ENCODE measurements at regions not wholly inside any gene's neighbourhood (a gene's known extent, or its start where the extent isn't known, plus 50 kb on each side); places are given as distances from the start of the nearest gene placed in this dataset.
"Not testable (repeated sequence)": the region's sequence is repeated elsewhere in the genome, so short reads cannot be mapped to it uniquely, and the experiment has no call there.

- DNase-seq (ENCODE audit: low read depth in 2 of 2): peak in 1 of 2 donors; percentile 62
Measured at GRCh38 chr2:215799194-215799593, 214.2 kb downstream of the MREG start.

GRCh38 chr2:215797676-215798075, 215.7 kb downstream of the MREG start:
- no peak for DNase-seq (ENCODE audit: low read depth in 2 of 2)

- DNase-seq (ENCODE audit: low read depth in 2 of 2): peak; percentile 38 to 63
Measured at GRCh38 chr2:215796140-215796855, 217.1 kb downstream of the MREG start.

- no peak for DNase-seq (ENCODE audit: low read depth in 2 of 2)
Measured at GRCh38 chr2:215794829-215795546, 218.4 kb downstream of the MREG start.

- DNase-seq (ENCODE audit: low read depth in 2 of 2): peak; percentile 62 to 96
Measured at GRCh38 chr2:215793747-215794595, 219.4 kb downstream of the MREG start.

- DNase-seq (ENCODE audit: low read depth in 2 of 2): peak in 1 of 2 donors; percentile 30
Measured at GRCh38 chr2:215791481-215791937, 221.8 kb downstream of the MREG start.

- DNase-seq (ENCODE audit: low read depth in 2 of 2): no peak
Measured at GRCh38 chr2:215790523-215791421, 222.6 kb downstream of the MREG start.

- no peak for DNase-seq (ENCODE audit: low read depth in 2 of 2)
Measured at GRCh38 chr2:215787565-215788178, 225.7 kb downstream of the MREG start.

- no peak for DNase-seq (ENCODE audit: low read depth in 2 of 2)
Measured at GRCh38 chr2:215787025-215787424, 226.3 kb downstream of the MREG start.

GRCh38 chr2:215784371-215784783, 229.0 kb downstream of the MREG start:
- no peak for DNase-seq (ENCODE audit: low read depth in 2 of 2)

- not testable (repeated sequence) for DNase-seq (ENCODE audit: low read depth in 2 of 2)
Measured at GRCh38 chr2:215783640-215784039, 229.7 kb downstream of the MREG start.

GRCh38 chr2:215782965-215783364, 230.4 kb downstream of the MREG start:
- no peak for DNase-seq (ENCODE audit: low read depth in 2 of 2)

- no peak for DNase-seq (ENCODE audit: low read depth in 2 of 2)
Measured at GRCh38 chr2:215782295-215782694, 231.1 kb downstream of the MREG start.

GRCh38 chr2:215780907-215781685, 232.3 kb downstream of the MREG start:
- no peak for DNase-seq (ENCODE audit: low read depth in 2 of 2)

- DNase-seq (ENCODE audit: low read depth in 2 of 2): no peak
Measured at GRCh38 chr2:215780313-215780712, 233.0 kb downstream of the MREG start.

GRCh38 chr2:215779912-215780311, 233.4 kb downstream of the MREG start:
- no peak for DNase-seq (ENCODE audit: low read depth in 2 of 2)

- peak in 1 of 2 donors; percentile 70 for DNase-seq (ENCODE audit: low read depth in 2 of 2)
Measured at GRCh38 chr2:215777465-215778044, 235.8 kb downstream of the MREG start.

- DNase-seq (ENCODE audit: low read depth in 2 of 2): no peak
Measured at GRCh38 chr2:215775106-215775505, 238.2 kb downstream of the MREG start.

GRCh38 chr2:215773728-215774127, 239.6 kb downstream of the MREG start:
- DNase-seq (ENCODE audit: low read depth in 2 of 2): peak in 1 of 2 donors; percentile 43
